ENCODE measurements at regions not wholly inside any gene's neighbourhood (a gene's known extent, or its start where the extent isn't known, plus 50 kb on each side); places are given as distances from the start of the nearest gene placed in this dataset.

DNA sequence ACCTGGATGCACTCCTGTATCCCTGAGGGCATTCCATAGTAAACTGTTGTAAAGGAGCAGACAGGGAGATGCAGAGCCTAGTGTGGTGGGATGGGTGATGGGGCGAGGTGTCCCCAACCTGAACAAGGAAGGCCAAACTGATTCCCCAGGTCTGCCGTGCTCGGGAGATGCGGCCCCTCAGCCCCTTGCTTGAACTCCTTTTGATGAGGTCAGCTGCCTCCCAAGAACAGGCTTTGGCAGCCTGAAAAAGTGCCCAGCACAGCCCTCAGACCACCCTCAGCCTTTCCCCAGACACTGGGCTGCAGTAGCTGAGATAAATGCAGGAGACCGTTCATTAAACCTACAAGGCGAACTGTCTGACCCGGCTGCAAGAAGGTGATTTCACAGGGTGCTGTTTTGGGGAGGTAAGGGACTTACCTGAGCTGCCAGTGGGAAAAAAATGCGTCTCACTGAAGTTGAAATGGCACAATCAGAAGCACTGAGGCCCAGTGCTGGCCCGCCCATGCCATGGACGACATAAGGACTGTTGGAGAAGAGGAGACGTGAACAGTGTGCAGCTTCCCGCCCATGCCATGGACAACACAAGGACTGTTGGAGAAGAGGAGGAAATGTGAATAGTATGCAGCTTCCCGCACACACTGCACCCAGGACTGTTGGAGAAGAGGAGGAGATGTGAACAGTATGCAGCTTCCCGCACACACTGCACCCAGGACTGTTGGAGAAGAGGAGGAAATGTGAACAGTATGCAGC lies 148.4 kb upstream of the FAM20C start:
- TF ChIP-seq, protein P1, sequence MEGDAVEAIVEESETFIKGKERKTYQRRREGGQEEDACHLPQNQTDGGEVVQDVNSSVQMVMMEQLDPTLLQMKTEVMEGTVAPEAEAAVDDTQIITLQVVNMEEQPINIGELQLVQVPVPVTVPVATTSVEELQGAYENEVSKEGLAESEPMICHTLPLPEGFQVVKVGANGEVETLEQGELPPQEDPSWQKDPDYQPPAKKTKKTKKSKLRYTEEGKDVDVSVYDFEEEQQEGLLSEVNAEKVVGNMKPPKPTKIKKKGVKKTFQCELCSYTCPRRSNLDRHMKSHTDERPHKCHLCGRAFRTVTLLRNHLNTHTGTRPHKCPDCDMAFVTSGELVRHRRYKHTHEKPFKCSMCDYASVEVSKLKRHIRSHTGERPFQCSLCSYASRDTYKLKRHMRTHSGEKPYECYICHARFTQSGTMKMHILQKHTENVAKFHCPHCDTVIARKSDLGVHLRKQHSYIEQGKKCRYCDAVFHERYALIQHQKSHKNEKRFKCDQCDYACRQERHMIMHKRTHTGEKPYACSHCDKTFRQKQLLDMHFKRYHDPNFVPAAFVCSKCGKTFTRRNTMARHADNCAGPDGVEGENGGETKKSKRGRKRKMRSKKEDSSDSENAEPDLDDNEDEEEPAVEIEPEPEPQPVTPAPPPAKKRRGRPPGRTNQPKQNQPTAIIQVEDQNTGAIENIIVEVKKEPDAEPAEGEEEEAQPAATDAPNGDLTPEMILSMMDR (IDR thresholded peaks at IDR 0.05; ENCODE audit: insufficient read depth, low read length) = no peak
- no peak for DNase-seq (ENCODE audit: low read depth)

GRCh38 chr7:44541-44896 lies 147.9 kb upstream of the FAM20C start:
- TF ChIP-seq, protein P1 (IDR thresholded peaks at IDR 0.05; ENCODE audit: insufficient read depth, low read length) = no peak
- DNase-seq (ENCODE audit: low read depth) = no peak
- no peak overlapping the region for H3K4me3 ChIP-seq (ENCODE audit: low read depth, low read length)

More for the DNA sequence above, 148.4 kb upstream of the FAM20C start:
- H3K4me3 ChIP-seq (ENCODE audit: low read depth, low read length) = no peak overlapping the region

- TF ChIP-seq, protein P1 (IDR thresholded peaks at IDR 0.05; ENCODE audit: insufficient read depth, low read length) = no peak
- DNase-seq (ENCODE audit: low read depth) = no peak
- no peak overlapping the region for H3K4me3 ChIP-seq (ENCODE audit: low read depth, low read length)
Observed at GRCh38 chr7:45106-46090, 147.0 kb upstream of the FAM20C start.

DNA sequence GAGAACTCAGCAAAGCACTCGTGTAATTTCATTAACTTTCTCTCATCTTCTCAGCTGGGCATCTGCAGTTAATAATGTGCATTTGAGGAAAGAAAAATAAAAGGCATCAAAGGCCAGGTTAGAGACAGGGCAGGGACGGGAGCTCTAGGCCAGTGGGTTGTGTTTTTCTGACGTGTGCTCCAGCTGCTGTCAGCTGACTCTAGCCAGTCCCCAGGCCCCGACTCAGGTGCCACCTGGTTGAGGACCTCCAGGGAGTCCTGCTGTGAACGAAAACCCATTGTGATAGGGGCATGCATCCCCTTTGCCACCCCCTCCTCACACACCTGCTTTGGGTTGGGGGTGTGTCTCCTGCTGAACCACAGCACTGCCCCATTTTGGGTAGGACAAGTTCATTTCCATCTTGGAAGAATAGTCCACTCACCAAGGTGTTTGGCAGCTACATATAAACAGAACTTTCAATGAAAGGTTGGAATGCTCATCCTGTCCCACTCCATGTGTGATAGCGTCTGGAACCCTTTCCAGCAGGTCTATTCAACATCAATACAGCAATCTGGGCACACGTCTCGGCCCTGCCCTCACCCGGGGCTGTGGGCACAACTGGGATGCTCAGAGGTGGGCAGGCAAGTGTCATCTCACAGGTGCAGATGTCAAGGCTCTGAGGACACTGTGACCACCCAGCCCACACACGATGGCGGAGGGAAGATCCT lies 146.1 kb upstream of the FAM20C start:
- TF ChIP-seq, protein P1 (IDR thresholded peaks at IDR 0.05; ENCODE audit: insufficient read depth, low read length) = no peak
- no peak overlapping the region for H3K4me3 ChIP-seq (ENCODE audit: low read depth, low read length)
- DNase-seq (ENCODE audit: low read depth) = no peak

DNA sequence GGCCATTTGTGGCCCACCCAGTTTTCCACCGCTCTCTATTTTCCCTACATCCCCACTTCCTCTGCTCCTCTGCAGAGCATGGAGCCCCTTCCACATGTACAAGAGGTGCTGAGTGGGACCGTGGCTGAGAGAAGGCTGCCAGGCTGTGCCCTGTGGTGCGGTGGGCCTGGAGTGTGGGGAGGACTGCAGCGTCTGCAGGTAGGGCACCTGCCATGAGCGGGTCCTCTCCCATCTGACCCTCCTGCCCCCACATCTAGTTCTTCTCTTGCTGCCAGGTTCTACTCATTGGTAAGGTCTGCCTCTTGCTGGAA lies 145.6 kb upstream of the FAM20C start:
- no peak for DNase-seq (ENCODE audit: low read depth)
- H3K4me3 ChIP-seq (ENCODE audit: low read depth, low read length) = no peak overlapping the region
- TF ChIP-seq, protein P1 (IDR thresholded peaks at IDR 0.05; ENCODE audit: insufficient read depth, low read length) = no peak

DNA sequence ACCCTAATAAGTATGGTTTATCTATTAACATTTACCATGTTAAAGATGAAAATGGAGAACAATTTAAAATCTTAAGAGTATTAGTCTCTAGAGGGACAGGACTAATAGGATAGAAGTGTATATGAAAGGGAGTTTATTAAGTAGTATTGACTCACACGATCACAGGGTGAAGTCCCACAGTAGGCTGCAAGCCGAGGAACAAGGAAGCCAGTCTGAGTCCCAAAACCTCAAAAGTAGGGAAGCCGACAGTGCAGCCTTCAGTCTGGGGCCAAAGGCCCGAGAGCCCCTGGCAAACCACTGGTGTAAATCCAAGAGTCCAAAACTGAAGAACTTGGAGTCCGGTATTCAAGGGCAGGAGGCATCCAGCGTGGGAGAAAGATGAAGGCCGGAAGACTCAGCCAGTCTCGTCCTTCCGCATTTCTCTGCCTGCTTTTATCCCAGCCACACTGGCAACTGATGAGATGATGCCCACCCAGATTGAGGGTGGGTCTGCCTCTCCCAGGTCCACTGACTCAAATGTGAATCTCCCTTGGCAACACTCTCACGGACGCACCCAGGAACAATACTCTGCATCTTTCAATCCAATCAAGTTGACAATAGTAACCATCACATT lies 140.8 kb upstream of the FAM20C start:
- H3K4me3 ChIP-seq (ENCODE audit: low read depth, low read length) = no peak overlapping the region
- TF ChIP-seq, protein P1 (IDR thresholded peaks at IDR 0.05; ENCODE audit: insufficient read depth, low read length) = no peak
- DNase-seq (ENCODE audit: low read depth) = no peak
